NCI-H2107 treated with DMSO at 0.1 percent for 48 hours (cell line): ENCODE measurements at regions not wholly inside any gene's neighbourhood (a gene's known extent, or its start where the extent isn't known, plus 50 kb on each side); places are given as distances from the start of the nearest gene placed in this dataset.

Experiments
- DNase-seq: peaks from one replicate; lab custom pipeline; 2025; ENCODE audit not compliant: unreplicated experiment; lab: John Stamatoyannopoulos, UW

- no peak for DNase-seq
These were observed 1528.9 kb upstream of the FLRT2 start for GRCh38 chr14:84001023-84001422.

- DNase-seq: no peak
These were observed 1526.6 kb upstream of the FLRT2 start for GRCh38 chr14:84003346-84003745.

- DNase-seq: peak; percentile 73
These were observed 1523.2 kb upstream of the FLRT2 start for GRCh38 chr14:84006643-84007155.

GRCh38 chr14:84013424-84013823, 1516.5 kb upstream of the FLRT2 start:
- no peak for DNase-seq

GRCh38 chr14:84017495-84017894, 1512.4 kb upstream of the FLRT2 start:
- DNase-seq: no peak

GRCh38 chr14:84021433-84021832, 1508.5 kb upstream of the FLRT2 start:
- no peak for DNase-seq

- DNase-seq: no peak
These were observed 1505.6 kb upstream of the FLRT2 start for GRCh38 chr14:84024231-84024820.

GRCh38 chr14:84025106-84026012, 1504.6 kb upstream of the FLRT2 start:
- no peak for DNase-seq

GRCh38 chr14:84027351-84027750, 1502.6 kb upstream of the FLRT2 start:
- no peak for DNase-seq

- no peak for DNase-seq
These were observed 1501.8 kb upstream of the FLRT2 start for GRCh38 chr14:84028080-84028604.

- no peak for DNase-seq
These were observed 1500.7 kb upstream of the FLRT2 start for GRCh38 chr14:84029246-84029645.

GRCh38 chr14:84029720-84030119, 1500.2 kb upstream of the FLRT2 start:
- DNase-seq: no peak

GRCh38 chr14:84036840-84037239, 1493.1 kb upstream of the FLRT2 start:
- DNase-seq: no peak

- no peak for DNase-seq
These were observed 1492.4 kb upstream of the FLRT2 start for GRCh38 chr14:84037593-84037992.

- no peak for DNase-seq
These were observed 1489.8 kb upstream of the FLRT2 start for GRCh38 chr14:84040101-84040500.

GRCh38 chr14:84041421-84041820, 1488.5 kb upstream of the FLRT2 start:
- no peak for DNase-seq

- DNase-seq: no peak
These were observed 1487.0 kb upstream of the FLRT2 start for GRCh38 chr14:84042992-84043391.

GRCh38 chr14:84064316-84065125, 1465.4 kb upstream of the FLRT2 start:
- DNase-seq: no peak

GRCh38 chr14:84065811-84066210, 1464.1 kb upstream of the FLRT2 start:
- DNase-seq: no peak

GRCh38 chr14:84068288-84068687, 1461.7 kb upstream of the FLRT2 start:
- DNase-seq: no peak

- no peak for DNase-seq
These were observed 1458.9 kb upstream of the FLRT2 start for GRCh38 chr14:84071061-84071460.
